GM12864 (cell line): ENCODE measurements at regions not wholly inside any gene's neighbourhood (a gene's known extent, or its start where the extent isn't known, plus 50 kb on each side); places are given as distances from the start of the nearest gene placed in this dataset.

ENCODE experiments used
- DNase-seq: peaks from one replicate; pipeline ENCODE4 v3.0.0-alpha.2; 2011; ENCODE audit warnings: low read depth
- H3K4me3 ChIP-seq: 2 replicates; pipeline ENCODE4 v1.5.1; 2011; ENCODE audit warnings: mild to moderate bottlenecking, low read depth, low read length, control low read depth
- TF ChIP-seq, protein P1 (sequence below): IDR thresholded peaks from 2 replicates; pipeline ENCODE4 v1.5.1; 2011; ENCODE audit warnings: low read depth, mild to moderate bottlenecking, moderate library complexity, low read length, control low read depth, inconsistent platforms; ENCODE audit errors: missing control alignments

DNA sequence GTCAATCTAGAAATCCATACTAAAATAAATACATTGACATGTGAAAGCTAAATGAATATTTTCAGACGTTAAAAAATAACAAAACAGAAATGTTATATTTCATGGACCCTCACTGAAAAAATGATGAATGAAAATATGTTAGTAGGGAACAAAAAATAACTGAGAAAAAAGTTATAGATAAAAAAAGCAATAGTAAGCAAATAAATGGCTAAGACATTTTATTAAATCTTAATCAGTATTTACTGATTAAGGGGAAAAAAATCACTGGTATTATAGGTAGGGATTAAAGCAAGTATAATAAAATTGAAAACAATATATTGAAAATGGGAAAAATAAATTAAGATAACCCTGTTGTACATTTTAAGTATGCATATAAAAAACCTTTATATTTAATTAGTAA, 468.1 kb upstream of the MANEA start:
- H3K4me3 ChIP-seq, result no peak overlapping the region
- TF ChIP-seq, protein P1, sequence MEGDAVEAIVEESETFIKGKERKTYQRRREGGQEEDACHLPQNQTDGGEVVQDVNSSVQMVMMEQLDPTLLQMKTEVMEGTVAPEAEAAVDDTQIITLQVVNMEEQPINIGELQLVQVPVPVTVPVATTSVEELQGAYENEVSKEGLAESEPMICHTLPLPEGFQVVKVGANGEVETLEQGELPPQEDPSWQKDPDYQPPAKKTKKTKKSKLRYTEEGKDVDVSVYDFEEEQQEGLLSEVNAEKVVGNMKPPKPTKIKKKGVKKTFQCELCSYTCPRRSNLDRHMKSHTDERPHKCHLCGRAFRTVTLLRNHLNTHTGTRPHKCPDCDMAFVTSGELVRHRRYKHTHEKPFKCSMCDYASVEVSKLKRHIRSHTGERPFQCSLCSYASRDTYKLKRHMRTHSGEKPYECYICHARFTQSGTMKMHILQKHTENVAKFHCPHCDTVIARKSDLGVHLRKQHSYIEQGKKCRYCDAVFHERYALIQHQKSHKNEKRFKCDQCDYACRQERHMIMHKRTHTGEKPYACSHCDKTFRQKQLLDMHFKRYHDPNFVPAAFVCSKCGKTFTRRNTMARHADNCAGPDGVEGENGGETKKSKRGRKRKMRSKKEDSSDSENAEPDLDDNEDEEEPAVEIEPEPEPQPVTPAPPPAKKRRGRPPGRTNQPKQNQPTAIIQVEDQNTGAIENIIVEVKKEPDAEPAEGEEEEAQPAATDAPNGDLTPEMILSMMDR, result no peak
- no peak for DNase-seq

DNA sequence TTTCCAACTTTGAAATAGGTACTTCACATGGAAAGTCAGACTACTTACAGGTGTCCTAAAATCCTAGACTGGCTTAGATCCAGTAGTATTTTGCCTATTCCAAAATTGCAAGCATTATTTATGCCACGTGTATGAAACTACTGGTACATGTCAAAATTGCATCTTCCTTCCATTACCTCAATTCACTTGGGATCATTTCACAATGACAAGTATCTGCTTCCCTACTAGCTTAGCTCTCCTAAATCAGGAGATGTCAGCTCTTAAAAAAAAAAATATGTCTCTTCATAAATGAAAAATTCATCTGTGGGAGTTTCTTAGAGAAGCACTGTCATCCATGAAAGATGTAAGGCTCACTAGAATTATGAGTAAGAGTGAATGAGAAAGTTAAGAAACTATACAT, 466.6 kb upstream of the MANEA start:
- TF ChIP-seq, protein P1, result no peak
- DNase-seq, result no peak
- H3K4me3 ChIP-seq, result no peak overlapping the region

DNA sequence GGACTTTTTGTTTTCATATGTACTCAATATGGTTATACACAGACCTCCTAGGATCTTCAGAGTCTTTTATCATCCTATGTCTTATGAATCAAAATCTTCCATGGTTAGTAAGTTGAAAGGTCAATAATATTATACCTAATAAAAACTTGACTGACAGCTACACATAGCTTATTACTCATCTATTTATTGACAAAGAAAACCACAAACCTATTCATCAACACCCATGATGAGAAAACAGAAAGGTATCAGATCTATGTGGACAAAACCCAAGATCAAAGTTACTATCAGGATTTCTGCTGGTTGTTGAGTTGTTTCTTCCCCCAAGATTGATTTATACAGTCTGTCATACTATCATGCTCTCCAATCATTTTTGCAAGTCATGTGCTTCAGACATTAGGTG, 460.1 kb upstream of the MANEA start:
- TF ChIP-seq, protein P1, result no peak
- DNase-seq, result no peak
- H3K4me3 ChIP-seq, result no peak overlapping the region

GRCh38 chr6:95119927-95120326, 457.4 kb upstream of the MANEA start:
- TF ChIP-seq, protein P1, result no peak
- no peak overlapping the region for H3K4me3 ChIP-seq
- DNase-seq, result no peak

DNA sequence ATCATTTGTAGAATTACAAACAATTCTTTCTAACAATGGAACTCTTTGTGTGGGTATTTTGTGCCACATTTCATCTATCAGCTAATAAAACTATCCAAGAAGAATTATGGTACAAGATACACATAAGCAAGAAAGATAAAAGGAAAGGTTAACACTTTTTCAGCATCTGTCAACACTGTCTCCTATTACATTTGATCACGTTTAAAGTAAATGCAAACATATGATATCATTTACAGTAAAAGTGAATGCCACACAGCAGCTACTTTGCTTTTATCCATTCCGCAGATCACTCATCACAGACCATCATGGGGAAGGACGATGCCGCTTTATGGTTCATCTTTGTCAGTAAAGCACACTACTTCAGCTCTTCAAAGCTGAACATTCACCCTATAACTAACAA, 456.4 kb upstream of the MANEA start:
- TF ChIP-seq, protein P1, result no peak
- DNase-seq, result no peak
- no peak overlapping the region for H3K4me3 ChIP-seq

GRCh38 chr6:95127261-95127660, 450.1 kb upstream of the MANEA start:
- TF ChIP-seq, protein P1, result no peak

GRCh38 chr6:95128439-95128838, 448.9 kb upstream of the MANEA start:
- DNase-seq, result no peak

More at GRCh38 chr6:95127261-95127660, 450.1 kb upstream of the MANEA start:
- no peak for DNase-seq
- no peak overlapping the region for H3K4me3 ChIP-seq

More at GRCh38 chr6:95128439-95128838, 448.9 kb upstream of the MANEA start:
- no peak overlapping the region for H3K4me3 ChIP-seq
- TF ChIP-seq, protein P1, result no peak
